NCI-H128 (cell line): ENCODE measurements at regions not wholly inside any gene's neighbourhood (a gene's known extent, or its start where the extent isn't known, plus 50 kb on each side); places are given as distances from the start of the nearest gene placed in this dataset.
"Not testable (repeated sequence)": the region's sequence is repeated elsewhere in the genome, so short reads cannot be mapped to it uniquely, and the experiment has no call there.

Source experiments
- DNase-seq: peaks from one replicate; lab custom pipeline; 2025; ENCODE audit not compliant: unreplicated experiment; lab: John Stamatoyannopoulos, UW

DNA sequence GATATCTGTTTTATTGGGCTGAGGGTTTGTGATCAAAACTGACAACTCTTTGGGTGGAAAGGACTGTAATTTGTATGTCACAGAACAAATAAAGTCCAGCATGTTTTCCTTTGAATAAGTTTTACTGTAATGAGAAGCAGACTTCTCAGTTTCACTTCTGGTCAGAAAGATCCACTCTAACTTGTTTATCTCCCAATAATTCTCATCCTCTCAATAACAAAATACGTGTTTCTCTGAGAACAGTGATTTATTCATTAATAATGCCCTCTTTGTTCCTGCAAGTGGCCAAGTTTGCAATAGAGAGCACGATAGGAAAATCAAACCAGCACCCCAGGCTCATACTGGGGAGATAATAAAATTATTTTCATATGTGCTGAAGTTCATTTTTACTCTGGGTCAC, 190.6 kb downstream of the CNTN3 start:
- DNase-seq, result no peak

DNA sequence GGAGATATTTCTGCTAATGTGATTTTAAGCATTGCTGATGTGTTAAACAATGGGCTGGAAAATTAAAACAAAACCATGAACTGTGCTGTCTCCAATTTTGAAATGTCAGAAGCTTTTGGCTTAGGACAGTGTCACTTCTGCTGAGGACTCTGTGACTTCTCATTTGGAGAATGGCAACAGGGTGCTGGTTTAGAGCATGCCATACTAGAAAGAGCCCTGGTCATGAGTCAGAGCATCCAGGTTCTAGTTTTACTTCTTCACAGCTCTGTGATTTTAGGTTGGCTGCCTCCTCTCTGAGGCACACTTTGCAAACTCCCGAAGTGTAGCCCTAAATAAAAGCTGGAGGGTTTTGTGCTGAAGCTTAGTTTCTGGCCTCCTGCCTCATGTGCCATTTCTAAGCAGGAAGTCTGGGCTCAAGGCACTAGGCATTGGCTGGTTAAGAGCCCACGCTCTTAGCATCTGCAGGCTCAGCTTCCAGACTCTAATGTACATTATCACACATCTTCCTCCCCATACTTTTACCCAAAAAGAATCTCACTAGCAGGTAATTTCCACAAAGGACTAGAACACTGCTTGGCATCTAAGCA, 193.8 kb downstream of the CNTN3 start:
- DNase-seq, result no peak

DNA sequence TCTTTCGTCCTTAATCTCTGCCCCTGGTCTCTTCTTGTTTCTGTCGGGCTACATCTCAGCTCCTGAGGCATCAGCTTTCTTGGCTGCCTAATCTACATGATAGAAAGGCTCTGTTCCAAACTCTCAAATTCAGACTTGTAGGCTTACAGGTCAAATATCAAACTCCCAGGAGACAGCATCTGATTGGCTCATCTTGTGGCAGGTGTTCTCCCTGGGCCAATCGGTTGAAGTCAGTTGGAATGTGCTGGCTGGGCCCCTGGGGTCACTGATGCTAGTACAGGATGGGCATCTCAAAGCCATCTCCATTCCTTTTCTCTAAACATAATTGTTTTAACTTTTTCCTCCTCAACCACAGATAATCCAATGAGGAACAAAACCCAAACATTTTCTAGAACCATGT, 198.7 kb downstream of the CNTN3 start:
- DNase-seq, result no peak

DNA sequence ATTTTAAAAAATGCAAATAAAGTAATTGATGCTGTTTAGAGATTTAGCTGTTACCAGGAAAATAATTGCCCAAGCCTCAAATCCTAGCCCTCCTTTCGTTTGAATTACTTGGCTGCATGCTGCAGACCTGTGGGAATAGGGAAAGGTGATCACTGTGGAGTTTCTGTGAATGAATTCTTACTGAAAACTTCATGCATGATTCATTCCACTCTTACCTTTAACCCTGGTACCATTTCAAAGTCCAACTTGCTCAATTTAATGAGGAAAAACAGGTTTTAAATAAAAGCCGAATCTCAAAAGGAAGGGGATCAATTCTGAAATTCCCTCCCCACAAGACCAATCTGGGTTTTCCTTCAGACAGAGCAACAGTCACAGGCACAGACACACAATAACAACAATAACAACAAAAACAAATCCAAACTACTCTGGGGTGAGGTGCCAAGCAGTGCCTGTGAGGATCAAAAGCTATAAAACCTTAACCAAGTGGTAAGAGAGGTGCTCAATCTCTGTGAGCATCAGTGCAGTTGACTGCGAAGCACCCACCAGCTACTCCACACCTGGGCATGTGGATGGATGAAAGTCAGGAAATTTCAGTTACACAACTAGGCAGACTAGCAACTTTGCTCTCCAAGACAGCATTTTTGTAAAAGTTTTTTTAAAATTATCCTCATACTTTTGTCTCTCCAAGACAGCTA, 200.8 kb downstream of the CNTN3 start:
- DNase-seq, result no peak

DNA sequence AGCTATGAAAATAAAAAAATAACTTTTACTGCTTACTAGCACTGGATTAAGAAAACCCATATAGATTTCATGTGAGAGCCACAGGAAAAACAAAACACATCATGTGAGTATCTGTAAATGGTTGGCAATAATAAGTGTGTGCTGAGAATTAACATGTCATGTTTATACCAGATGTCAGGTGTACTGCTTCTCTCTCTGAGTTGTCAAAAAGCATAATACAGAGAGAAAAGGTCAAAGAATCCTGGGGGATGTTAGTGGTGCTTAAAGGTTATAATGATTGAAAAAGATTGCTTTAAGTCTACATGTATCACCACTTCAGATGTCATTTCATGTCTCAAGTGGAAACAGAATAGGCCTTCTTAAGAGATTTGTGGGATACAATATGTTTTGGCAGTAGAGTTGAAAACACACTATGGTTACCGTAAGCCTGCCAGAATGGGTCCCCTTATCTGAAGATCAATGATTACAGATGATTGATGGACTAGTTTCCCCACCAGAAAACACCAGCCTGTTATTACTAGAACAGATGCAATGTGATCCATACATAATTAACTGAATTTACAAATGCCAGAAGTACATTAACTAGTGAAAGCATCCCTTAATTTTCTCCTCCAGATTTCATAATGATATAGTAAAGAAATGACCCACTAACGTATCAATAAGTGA, 204.1 kb downstream of the CNTN3 start:
- no peak for DNase-seq

DNA sequence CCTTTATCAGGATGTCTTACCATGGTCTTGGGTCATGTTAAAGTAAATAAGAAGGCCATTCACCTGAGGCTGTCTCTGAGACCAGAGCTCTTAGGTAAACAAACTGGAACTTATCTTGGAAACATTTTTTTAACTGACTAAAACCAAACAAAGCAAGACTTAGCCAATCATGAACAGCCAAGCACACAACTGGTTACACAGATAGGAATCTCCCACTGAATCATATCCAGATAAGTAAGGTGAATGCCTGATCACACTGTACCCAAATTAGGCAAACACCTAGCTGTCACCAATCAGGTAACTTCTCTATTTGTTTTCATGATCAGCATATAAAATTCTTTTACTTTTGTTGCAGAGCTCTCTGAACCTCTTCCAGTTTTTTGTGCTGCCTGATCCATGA, 205.4 kb downstream of the CNTN3 start:
- no peak for DNase-seq

DNA sequence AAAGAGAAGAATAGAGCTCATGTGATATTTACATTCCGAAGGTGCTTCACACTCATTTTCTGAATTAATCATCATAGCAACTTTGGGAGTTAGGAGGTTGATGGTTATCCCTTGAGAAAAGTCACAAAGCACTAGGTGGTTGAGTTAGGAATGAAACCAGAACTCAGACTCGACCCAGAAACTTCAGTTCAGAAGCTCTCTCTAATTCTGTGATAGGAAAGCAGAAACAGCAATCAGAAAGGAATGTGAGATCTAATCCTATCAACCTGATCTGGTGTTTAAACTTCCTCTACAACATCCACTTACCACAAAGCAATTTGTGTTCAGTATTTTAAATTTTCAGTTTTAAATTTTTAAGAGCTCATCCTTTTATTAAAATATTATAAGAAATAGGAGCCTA, 211.2 kb downstream of the CNTN3 start:
- DNase-seq, result no peak

DNA sequence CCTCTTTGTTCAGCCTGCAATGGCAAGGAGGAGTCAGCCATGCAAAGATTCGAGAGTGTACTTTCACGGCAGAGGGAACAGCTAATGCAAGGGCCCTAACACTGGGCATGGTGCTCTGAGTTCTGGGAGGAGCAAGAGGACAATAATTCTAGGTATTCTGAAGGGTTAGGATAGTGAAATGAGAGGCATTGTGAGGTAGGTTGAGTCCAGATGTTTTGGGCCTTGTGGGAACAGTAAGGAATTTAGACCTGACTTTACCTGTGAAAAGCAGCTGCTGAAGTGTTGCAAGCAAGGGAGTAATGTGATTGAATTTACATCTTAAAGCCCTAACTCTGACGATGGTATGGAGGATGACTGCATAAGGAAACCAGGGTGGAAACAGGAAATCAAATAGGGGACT, 211.6 kb downstream of the CNTN3 start:
- no peak for DNase-seq

DNA sequence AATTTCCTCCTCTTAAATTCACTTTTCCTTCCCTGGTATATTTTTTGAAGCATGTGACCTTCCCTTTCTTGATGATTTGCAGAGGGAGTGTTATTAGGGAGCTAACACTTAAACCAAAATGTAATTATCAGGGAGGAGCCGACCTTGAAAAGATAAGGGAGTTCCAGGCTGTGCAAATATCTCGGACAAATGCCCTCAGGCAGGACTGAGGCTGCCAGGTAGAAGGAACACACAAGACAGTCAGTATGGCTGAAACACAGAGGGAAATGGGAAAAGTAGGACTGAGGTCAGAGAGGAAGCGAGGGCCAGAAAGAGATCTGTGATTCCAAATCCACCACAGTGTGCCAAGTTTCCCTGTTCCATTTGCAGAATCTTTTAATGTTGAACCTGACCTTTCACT, 221.0 kb downstream of the CNTN3 start:
- DNase-seq, result no peak

DNA sequence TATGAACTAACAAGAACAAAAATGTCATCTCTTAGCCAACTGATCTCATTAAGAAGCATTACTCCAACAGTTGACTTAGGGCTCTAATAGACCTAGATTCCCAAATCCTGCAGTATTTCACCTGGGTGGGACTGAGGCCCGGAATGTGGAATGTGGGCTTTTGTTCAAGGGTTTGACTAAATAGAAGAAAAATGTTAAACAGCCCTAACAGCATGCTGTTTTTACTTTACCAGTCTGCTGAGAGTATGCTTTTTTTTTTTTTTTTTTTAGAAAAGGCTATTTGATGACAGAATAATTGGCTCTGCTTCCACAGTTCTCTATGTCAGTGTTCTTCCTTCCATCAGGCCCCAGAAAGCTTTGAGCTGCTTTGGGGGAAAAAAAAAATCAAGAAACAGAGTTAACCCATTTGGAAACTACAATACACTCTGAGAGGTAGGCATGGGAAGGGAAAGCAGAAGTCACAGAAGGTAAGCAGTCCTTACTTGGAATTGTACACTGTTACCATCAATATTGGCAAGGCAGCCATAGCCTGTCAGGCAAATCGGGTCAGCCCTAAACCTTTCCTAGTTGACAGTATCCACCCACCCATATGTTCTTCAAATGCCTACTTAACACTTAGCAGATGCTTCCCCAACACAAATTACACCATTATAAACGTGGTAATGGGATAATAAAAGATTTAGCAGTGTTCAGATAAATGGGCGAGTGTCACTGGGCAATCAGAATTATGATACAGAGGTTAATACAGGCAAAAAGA, 224.2 kb downstream of the CNTN3 start:
- no peak for DNase-seq

DNA sequence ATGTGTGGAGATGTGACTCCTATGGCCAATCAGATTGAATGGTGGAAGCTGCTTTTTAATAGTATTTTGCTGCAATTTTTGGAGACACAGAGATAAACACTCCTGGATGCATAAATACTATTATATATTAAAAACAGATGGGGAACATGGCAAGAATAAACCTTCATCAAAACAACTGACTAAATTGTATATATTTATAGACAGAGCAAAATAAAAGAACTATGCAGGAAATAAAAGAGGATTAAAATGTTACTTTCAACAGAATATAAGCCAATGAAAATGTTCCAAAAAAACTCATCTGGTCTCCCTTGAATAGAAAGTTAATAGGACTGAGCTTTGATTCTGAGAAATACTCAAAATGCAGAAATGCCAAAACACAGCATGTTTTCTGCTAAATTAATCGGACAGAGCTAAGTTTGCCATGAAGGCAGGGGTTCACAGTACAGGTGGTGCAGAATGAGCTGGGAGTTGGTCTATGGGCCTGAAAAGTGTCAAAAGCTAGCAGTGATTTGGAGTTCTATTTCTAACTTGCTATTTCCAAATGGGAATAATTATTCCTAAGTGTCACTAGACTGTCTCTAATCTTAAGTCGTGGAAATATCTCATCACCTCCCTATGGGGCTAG, 227.2 kb downstream of the CNTN3 start:
- no peak for DNase-seq

DNA sequence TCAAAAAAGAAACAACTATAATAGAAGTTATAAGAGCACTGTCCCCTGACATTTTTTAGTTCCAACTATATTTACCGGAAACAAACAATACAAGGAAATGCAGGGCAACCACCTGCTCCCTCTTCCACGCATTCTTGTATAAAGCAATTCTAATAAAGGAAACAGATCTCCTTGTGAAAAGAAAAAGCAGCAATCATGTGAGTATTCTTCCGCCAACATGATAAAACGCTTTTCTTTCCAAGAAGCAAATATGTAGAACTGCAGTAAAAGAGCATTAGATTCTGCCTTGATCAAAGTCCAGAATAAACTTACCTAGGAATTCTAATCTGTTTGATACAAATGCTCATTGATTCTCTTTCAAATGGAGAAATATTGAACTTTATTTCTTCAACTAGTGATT, 230.3 kb downstream of the CNTN3 start:
- no peak for DNase-seq

DNA sequence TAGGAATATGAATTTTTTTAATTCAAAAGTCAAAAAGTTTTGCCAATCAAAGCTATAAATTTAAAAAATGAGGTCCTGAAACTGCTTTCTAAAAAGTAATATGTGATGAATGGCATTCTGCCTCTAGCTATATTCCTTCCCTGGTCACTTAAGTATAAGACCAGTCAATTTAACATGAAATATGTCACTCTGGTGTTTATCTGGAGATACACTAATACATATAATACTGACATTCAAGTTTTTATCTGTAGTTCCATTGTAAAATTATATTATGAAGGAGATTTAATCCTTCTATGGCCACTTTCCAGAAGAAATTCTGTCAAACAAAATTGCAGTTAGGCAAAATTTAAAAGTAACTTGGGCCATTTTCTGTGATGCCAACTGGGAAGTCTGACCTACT, 236.8 kb downstream of the CNTN3 start:
- DNase-seq, result no peak

DNA sequence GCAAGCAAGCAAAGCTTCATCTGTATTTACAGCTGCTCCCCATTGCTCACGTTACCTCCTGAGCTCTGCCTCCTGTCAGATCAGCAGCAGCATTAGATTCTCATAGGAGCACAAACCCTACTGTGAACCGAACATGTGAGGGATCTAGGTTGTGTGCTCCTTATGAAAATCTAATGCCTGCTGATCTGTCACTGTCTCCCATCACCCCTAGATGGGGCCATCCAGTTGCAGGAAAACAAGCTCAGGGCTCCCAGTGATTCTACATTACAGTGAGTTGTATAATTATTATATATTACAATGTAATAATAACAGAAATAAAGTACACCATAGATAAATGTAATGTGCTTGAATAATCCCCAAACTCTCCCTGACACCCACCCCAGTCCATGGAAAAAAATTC, 238.1 kb downstream of the CNTN3 start:
- not testable (repeated sequence) for DNase-seq

DNA sequence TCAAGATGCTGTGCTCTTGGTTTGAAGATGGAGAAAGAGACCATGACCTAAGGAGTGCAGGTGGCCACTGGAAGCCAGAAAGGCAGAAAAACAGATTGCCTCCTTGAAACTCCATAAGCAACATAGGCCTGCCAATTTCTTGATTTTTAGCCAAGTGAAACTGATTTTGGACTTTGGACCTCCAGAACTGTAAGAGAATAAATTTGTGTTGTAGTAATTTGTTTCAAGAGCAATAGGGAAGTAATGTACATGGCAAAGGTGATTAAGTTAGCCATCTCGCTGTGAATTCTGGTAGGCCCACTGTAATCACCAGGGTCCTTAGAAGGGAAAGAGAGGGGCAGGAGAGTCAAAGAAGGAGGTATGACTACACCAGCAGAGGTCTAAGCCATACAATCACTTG, 238.8 kb downstream of the CNTN3 start:
- DNase-seq, result no peak

DNA sequence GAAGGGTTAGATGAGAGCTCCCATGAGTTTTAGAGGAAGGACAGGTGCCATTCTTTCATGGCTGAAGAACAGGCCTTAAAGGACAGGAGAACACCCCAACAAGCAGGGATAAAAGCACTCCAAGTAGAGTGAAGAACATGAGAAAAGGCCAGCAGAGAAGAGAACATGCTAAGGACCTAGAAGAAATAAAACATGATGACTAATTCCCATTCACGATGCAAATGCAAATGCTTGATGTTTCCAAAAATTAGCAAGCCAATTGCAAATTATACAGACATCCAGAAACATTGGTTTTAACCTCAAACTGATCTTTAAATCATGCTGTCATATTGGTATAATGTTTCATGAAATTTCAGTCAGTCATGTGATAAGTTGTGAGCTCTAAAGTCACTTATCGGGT, 241.7 kb downstream of the CNTN3 start:
- no peak for DNase-seq

DNA sequence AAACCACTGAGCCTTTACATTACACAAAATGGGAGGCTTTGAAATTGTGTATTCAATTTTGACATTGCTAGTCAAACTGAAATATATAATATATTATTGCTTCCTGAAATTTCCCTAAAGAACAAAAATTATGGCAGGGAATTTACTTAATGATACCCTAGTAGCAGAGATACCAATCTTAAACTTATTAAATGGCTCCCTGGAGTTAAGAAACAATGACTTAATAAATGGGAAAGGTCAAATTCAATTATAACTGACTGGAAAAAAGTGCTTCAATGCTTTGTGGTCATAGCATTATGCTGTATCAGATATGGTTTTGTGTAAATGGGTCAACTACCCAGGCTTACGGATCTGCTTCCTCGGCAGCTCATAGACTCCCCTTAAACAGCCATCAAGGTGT, 244.1 kb downstream of the CNTN3 start:
- DNase-seq, result no peak

DNA sequence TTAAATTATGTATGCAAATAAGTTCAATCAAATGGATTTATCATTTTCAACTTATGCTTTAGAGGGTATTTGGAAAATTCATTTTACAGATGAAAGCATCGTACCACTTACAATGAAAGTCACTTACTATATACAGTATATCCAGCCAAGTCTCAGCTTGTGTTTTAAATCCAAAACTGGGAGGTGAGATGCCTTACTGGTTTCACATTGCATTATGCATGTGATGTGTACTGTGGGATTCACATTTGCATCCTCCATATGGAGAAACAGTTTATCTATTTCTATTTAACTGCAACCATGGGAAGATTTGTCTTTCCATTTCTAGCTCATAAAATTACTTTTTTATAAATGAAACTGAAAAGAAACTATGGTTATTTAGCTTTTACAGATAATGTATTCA, 248.1 kb downstream of the CNTN3 start:
- no peak for DNase-seq

DNA sequence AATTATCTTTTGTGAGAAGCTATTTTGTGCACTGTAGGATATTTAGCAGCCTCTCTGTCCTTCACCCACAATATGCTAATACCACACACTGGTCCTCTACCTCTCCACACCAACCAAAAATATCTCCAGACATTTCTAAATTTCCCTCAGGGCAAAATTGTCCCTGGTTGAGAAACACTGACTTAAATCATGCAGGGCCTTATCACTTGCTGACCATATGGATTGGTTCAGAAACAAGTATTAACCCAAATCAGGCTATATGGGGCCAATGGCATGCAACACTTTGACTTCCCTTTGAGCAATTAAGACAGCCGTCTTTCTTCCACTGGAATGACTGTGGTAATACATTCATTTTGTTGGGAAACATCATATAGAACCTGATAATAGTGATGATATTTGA, 251.1 kb downstream of the CNTN3 start:
- DNase-seq, result no peak

DNA sequence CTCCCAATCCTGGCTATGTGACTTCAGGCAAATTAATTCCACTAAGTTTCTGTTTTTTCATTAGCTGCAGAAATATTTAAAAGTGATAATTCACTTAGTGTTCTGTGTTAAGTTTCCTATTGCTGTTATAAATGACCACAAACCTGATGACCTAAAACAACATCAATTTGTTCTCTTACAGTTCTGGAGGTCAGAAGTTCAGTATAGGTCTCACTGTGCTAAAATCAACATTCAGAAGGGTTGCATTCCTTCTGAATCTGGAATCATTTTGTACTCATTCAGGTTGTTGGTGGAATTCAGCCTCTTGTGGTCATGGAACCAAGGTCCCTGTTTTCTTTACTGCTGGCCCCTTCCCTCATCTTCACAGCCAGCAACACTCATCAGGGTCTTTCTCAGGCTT, 254.1 kb downstream of the CNTN3 start:
- DNase-seq, result no peak

DNA sequence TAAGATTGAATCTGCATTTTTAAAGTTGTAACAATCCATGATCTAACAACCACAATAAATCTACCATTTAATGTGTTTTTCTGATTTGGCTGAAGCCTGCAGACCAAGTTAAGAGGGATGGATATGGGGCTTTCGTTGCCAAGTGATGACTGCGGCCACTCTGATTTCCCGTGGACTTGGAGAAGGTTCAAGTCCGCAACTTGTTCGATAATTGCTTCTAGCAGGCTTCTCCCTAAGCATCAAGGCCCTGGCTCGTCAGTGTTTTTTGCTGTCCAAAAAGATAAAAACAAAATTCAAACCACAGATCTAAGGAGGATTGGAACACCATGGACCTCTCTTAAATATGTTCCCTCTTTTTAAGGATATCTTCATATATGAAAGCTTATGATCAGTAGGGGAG, 256.6 kb downstream of the CNTN3 start:
- no peak for DNase-seq

DNA sequence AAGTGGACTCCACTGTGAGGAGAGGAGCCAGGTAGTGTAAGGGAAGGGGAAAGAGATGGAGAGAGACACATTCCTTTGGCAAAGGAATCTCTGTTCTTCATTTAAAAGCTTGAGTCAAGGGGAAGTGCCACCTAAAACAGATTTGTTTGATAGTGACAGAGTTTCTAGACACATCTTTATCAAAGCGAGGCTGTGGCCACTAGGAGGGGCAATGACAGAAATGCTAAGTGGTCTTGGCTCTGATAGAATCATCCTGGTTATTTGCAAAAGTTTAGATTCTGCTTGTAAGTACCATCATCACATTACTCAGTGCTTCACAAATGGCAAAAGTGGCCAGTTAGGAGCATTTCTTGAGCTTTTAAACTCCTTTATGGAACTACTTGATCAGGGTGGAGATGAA, 261.4 kb downstream of the CNTN3 start:
- no peak for DNase-seq
